Esophagus muscularis mucosa (tissue), 4 donors: ENCODE measurements at regions not wholly inside any gene's neighbourhood (a gene's known extent, or its start where the extent isn't known, plus 50 kb on each side); places are given as distances from the start of the nearest gene placed in this dataset.

Source experiments
- DNase-seq: peaks from one replicate; pipeline ENCODE4 v3.0.0-alpha.2; 2017; ENCODE audit errors: extremely low spot score
- H3K27ac ChIP-seq, 4 donors: fragments of 200-600 bp; sonication (generic); replicated peaks in 1 of 4; 1 replicate in 3 of 4; 2 replicates in 1 of 4; pipeline ENCODE4 v1.5.1; 2016 to 2019; ENCODE audit warnings: mild to moderate bottlenecking in 1 of 4
- H3K27me3 ChIP-seq, 4 donors: fragments of 200-600 bp; sonication (generic); one replicate each; pipeline versions ENCODE4 v1.5.1 to v1.6.0; 2016 to 2019
- H3K36me3 ChIP-seq, 4 donors: fragments of 200-600 bp; sonication (generic); one replicate each; pipeline ENCODE4 v1.5.1; 2016 to 2019
- H3K4me1 ChIP-seq, 4 donors: fragments of 200-600 bp; sonication (generic); one replicate each; pipeline ENCODE4 v1.5.1; 2016 to 2019
- H3K4me3 ChIP-seq, 4 donors: fragments of 200-600 bp; sonication (generic); 1 replicate in 2 of 4; 2 replicates in 2 of 4; pipeline ENCODE4 v1.5.1; 2016 to 2019; ENCODE audit warnings: mild to moderate bottlenecking in 4 of 4, moderate library complexity in 1 of 4
- H3K9me3 ChIP-seq, 4 donors: fragments of 200-600 bp; sonication (generic); 1 replicate in 3 of 4; 2 replicates in 1 of 4; pipeline ENCODE4 v1.5.1; 2016 to 2019
- CTCF ChIP-seq, 3 experiments: fragments of 200-600 bp in 2 of 3; fragments of 450-650 bp in 1 of 3; sonication (generic) in 2 of 3; IDR thresholded peaks; one replicate each; pipeline ENCODE4 v1.5.1; 2017 to 2019; ENCODE audit warnings: antibody characterized with exemption in 3 of 3, mild to moderate bottlenecking in 2 of 3, moderate library complexity in 1 of 3
- EP300 ChIP-seq: sonication (generic); formaldehyde crosslinking; IDR thresholded peaks from one replicate; pipeline ENCODE4 v1.6.1; 2017; ENCODE audit warnings: antibody characterized with exemption
- POLR2A ChIP-seq: fragments of 450-650 bp; IDR thresholded peaks from one replicate; pipeline ENCODE4 v1.6.1; 2017; ENCODE audit warnings: antibody characterized with exemption, moderate library complexity, mild to moderate bottlenecking, low read depth
- POLR2AphosphoS5 ChIP-seq, 2 donors: sonication (generic); formaldehyde crosslinking; IDR thresholded peaks; one replicate each; pipeline ENCODE4 v1.6.1; 2017; ENCODE audit warnings: antibody characterized with exemption in 2 of 2
- WGBS: methylation state at CpG from one replicate; pipeline ENCODE4 v1.1.5; 2018; 5-methylcytosine and 5-hydroxymethylcytosine counted together
- intact Hi-C: fragments of 100-400 bp; cut with DNase I; formaldehyde crosslinking; loops from one replicate; pipeline ENCODE4 v1.15.1; 2023

DNA sequence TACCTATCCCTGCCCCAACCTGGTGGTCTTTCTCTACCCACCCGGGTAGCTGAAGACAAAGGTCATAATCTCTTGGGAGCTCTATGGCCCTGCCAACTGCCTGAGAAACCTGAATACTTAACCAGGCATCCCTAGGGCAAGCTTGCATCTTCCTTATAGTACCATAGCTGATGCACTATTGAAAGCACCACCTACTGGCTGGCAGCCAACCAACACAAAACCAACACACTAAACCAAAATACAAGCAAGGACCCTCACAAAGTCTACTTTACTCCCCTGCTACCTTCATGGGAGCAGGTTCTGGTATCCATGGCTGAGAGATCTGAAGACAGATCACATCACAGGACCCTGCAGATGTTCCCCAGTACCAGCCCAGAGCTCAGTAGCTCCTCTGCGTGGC, 171.8 kb upstream of the TAS2R1 start:
- intact Hi-C loops: no loop called here
- no peak overlapping the region for H3K27ac ChIP-seq
- H3K4me3 ChIP-seq: no peak overlapping the region
- TF ChIP-seq POLR2A (no peak), EP300 (no peak)
- DNase-seq: no peak
- no peaks in the 10 kb centered on the region for H3K36me3 ChIP-seq
- 95% methylated on average over 2 of the region's 2 CpGs for WGBS
- peaks cover 0 to 18% (median 0%) of the 10 kb centered on the region in 4 donors for H3K9me3 ChIP-seq
- H3K27me3 ChIP-seq: no peaks in the 10 kb centered on the region
- H3K4me1 ChIP-seq: no peaks in the 10 kb centered on the region

- H3K27me3 ChIP-seq: peaks cover 0 to 5% (median 0%) of the 10 kb centered on the region in 4 donors
- H3K27ac ChIP-seq: no peak overlapping the region
- WGBS: 23% methylated on average over 4 of the region's 4 CpGs
- DNase-seq: no peak
- no peaks in the 10 kb centered on the region for H3K4me1 ChIP-seq
- TF ChIP-seq POLR2A (no peak), EP300 (no peak), POLR2AphosphoS5 (IDR thresholded peaks at IDR 0.05) (no peak), CTCF (IDR thresholded peaks at IDR 0.05) (no peak)
- intact Hi-C loops: no loop called here
- no peak overlapping the region for H3K4me3 ChIP-seq
- no peaks in the 10 kb centered on the region for H3K36me3 ChIP-seq
- peaks cover 0 to 18% (median 0%) of the 10 kb centered on the region in 4 donors for H3K9me3 ChIP-seq
Measured at GRCh38 chr5:9799606-9800005, 169.5 kb upstream of the TAS2R1 start.

- DNase-seq: no peak
- no peak overlapping the region for H3K27ac ChIP-seq
- H3K4me3 ChIP-seq: no peak overlapping the region
- no peaks in the 10 kb centered on the region for H3K4me1 ChIP-seq
- no peaks in the 10 kb centered on the region for H3K36me3 ChIP-seq
- WGBS: 89% methylated on average over 7 of the region's 7 CpGs
- H3K9me3 ChIP-seq: no peaks in the 10 kb centered on the region
- no peaks in the 10 kb centered on the region for H3K27me3 ChIP-seq
- intact Hi-C loops: no loop called here
- TF ChIP-seq POLR2A (no peak), EP300 (no peak), POLR2AphosphoS5 (IDR thresholded peaks at IDR 0.05) (no peak), CTCF (IDR thresholded peaks at IDR 0.05) (no peak)
Measured at GRCh38 chr5:9790276-9790675, 160.1 kb upstream of the TAS2R1 start.

- DNase-seq: no peak
- WGBS: 80% methylated on average over 1 of the region's 1 CpG
- Histone ChIP-seq H3K27me3 (no peaks in the 10 kb centered on the region), H3K36me3 (no peaks in the 10 kb centered on the region), H3K9me3 (no peaks in the 10 kb centered on the region), H3K4me1 (no peaks in the 10 kb centered on the region), H3K27ac (no peak overlapping the region), H3K4me3 (no peak overlapping the region)
- no peak for TF ChIP-seq CTCF (IDR thresholded peaks at IDR 0.05)
- no peak for TF ChIP-seq EP300
- no peak for TF ChIP-seq POLR2AphosphoS5 (IDR thresholded peaks at IDR 0.05)
- no peak for TF ChIP-seq POLR2A
- intact Hi-C loops: no loop called here
Measured at GRCh38 chr5:9789777-9790176, 159.6 kb upstream of the TAS2R1 start.

DNA sequence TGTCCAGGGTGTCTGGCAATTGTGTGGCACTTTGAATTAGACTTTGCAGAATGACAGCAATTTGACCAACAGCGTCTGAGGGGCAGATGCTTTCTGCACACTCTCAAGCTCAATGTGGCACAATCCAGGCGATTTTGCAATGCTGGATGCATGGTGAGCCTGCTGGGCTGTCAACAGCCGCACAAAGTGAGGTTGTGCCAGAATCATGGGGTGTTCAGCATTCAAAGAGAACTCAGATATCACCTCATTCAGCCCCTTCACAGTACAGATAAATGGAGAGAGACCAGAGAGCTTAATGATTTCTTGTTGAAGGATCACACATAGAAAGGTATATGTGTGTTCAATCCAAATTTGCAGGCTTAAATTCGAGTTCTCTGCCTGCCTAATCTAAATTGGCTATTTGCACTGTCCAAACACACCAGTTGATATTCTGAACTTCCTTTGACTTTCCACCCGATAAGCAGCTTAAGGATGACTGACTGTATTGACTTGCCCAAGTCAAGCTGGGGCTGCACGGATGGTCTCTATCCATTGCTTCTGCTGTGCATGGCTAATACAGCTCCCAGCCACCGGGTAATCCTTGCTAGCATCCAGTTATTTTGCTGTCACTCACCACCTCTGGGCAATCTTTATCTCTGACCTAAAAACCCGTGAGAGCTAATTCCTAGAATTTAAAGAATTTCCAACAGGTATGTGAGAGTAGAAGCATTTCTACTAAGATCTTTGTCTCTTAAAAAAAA, 157.9 kb upstream of the TAS2R1 start:
- H3K9me3 ChIP-seq: no peaks in the 10 kb centered on the region
- no peak overlapping the region for H3K4me3 ChIP-seq
- intact Hi-C loops: no loop called here
- H3K27ac ChIP-seq: no peak overlapping the region
- TF ChIP-seq POLR2A (no peak), POLR2AphosphoS5 (IDR thresholded peaks at IDR 0.05) (no peak), EP300 (no peak)
- H3K4me1 ChIP-seq: no peaks in the 10 kb centered on the region
- H3K36me3 ChIP-seq: no peaks in the 10 kb centered on the region
- 66% methylated on average over 8 of the region's 8 CpGs for WGBS
- no peaks in the 10 kb centered on the region for H3K27me3 ChIP-seq
- no peak for DNase-seq
